ENCODE measurements at regions not wholly inside any gene's neighbourhood (a gene's known extent, or its start where the extent isn't known, plus 50 kb on each side); places are given as distances from the start of the nearest gene placed in this dataset.

DNA sequence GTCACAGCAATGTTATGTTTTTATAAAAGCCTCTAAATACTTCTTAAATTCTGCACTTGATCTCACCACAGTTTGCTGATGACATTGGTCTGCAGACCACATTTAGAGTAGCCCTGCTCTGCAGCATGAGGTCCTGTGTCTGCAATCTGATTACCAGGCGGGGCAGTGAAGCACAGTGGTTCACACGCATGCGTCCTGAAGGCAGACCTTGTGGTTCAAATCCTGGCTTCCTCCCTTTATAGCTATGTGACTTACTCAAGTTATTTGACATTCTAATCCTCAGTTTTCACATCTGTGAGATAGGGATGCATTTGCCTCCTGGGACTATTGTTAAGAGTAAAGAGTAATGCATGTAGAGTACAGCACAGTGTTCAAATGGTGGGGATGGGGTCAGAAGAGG is 50.3 kb downstream of the BMAL2 start:
- DNase-seq (ENCODE audit: low spot score), result no peak
- H3K9ac ChIP-seq (ENCODE audit: low read depth in 1 of 2, low read length in 2 of 2), result no peak overlapping the region
- H3K4me3 ChIP-seq (ENCODE audit: low read depth in 1 of 3, low read length in 3 of 3), result no peak overlapping the region
- H3K9me3 ChIP-seq (ENCODE audit: control insufficient read depth in 4 of 4, low read length in 3 of 4), result no peaks in the 10 kb centered on the region
- no peaks in the 10 kb centered on the region for H3K27me3 ChIP-seq (ENCODE audit: control insufficient read depth in 4 of 4, insufficient read depth in 4 of 4, low read length in 3 of 4)
- H3K4me1 ChIP-seq (ENCODE audit: control insufficient read depth in 4 of 4, insufficient read depth in 4 of 4, low read length in 3 of 4), result no peaks in the 10 kb centered on the region
- H3K27ac ChIP-seq (ENCODE audit: low read depth in 1 of 2, low read length in 2 of 2), result no peak overlapping the region
- H3K36me3 ChIP-seq (ENCODE audit: control insufficient read depth in 4 of 4, insufficient read depth in 3 of 4, low read depth in 1 of 4, low read length in 3 of 4), result peaks cover 0 to 4% (median under 1%) of the 10 kb centered on the region in 4 donors
- WGBS, result 96% methylated on average over 3 of the region's 3 CpGs
- TF ChIP-seq GABPA (IDR thresholded peaks at IDR 0.05 in 1 of 2, conservative IDR thresholded peaks at IDR 0.05 in 1 of 2) (no peak), HNF4A (conservative IDR thresholded peaks at IDR 0.05) (no peak), HNF4G (IDR thresholded peaks at IDR 0.05) (no peak)
- TF ChIP-seq, protein P1, sequence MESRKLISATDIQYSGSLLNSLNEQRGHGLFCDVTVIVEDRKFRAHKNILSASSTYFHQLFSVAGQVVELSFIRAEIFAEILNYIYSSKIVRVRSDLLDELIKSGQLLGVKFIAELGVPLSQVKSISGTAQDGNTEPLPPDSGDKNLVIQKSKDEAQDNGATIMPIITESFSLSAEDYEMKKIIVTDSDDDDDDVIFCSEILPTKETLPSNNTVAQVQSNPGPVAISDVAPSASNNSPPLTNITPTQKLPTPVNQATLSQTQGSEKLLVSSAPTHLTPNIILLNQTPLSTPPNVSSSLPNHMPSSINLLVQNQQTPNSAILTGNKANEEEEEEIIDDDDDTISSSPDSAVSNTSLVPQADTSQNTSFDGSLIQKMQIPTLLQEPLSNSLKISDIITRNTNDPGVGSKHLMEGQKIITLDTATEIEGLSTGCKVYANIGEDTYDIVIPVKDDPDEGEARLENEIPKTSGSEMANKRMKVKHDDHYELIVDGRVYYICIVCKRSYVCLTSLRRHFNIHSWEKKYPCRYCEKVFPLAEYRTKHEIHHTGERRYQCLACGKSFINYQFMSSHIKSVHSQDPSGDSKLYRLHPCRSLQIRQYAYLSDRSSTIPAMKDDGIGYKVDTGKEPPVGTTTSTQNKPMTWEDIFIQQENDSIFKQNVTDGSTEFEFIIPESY (IDR thresholded peaks at IDR 0.05), result no peak

DNA sequence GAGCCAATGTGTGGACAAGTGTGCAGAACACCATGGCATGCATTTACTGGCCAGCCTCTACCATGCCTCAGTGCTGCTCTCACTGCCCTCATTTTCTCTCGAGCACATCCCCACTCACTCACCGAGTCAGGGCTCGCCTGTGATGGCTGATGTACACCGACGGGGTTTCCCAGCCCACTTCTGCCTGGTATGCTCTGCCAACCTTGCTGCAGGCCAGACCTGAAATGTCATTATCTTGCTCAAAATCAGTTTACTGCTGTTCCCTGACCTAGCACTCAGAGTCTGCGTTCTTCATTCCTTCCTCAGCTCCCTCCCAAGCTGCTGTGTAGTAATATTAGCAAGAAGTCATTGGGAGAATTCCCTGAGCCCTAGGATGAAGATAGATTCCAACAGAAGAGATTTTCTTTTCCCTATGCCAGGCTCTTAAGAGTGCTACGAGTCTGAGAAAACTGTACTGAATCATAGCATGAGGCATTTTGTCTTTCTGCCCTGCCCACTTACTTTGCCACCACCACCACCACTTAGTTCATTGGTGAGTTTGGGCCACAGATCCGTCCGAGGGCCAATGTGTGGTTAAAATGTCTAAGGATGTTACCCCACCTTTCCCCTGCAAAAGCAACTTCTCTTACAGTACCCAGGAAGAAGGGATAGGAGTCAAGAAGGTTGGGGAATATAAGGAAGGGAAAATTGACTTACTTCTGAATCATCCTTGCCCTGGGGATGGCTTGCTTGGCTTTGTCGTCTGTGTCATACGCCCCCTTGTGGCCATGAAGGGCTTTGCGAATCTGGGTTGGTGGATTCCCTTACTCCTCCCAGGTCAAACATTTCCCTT is 51.0 kb downstream of the BMAL2 start:
- Histone ChIP-seq H3K27ac (ENCODE audit: low read depth in 1 of 2, low read length in 2 of 2) (no peak overlapping the region), H3K36me3 (ENCODE audit: control insufficient read depth in 4 of 4, insufficient read depth in 3 of 4, low read depth in 1 of 4, low read length in 3 of 4) (peaks cover 0 to 4% (median under 1%) of the 10 kb centered on the region in 4 donors), H3K9me3 (ENCODE audit: control insufficient read depth in 4 of 4, low read length in 3 of 4) (no peaks in the 10 kb centered on the region), H3K4me3 (ENCODE audit: low read depth in 1 of 3, low read length in 3 of 3) (no peak overlapping the region), H3K27me3 (ENCODE audit: control insufficient read depth in 4 of 4, insufficient read depth in 4 of 4, low read length in 3 of 4) (no peaks in the 10 kb centered on the region), H3K9ac (ENCODE audit: low read depth in 1 of 2, low read length in 2 of 2) (no peak overlapping the region), H3K4me1 (ENCODE audit: control insufficient read depth in 4 of 4, insufficient read depth in 4 of 4, low read length in 3 of 4) (no peaks in the 10 kb centered on the region)
- DNase-seq (ENCODE audit: low spot score), result peak; percentile 69
- 71% methylated on average over 12 of the region's 12 CpGs for WGBS
- TF ChIP-seq, protein P2, sequence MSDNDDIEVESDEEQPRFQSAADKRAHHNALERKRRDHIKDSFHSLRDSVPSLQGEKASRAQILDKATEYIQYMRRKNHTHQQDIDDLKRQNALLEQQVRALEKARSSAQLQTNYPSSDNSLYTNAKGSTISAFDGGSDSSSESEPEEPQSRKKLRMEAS (IDR thresholded peaks at IDR 0.05), result no peak
- peak; percentile 78 to 91 for TF ChIP-seq RAD21 (IDR thresholded peaks at IDR 0.05)
- no peak for TF ChIP-seq HNF4G (IDR thresholded peaks at IDR 0.05)
- TF ChIP-seq, protein P3, sequence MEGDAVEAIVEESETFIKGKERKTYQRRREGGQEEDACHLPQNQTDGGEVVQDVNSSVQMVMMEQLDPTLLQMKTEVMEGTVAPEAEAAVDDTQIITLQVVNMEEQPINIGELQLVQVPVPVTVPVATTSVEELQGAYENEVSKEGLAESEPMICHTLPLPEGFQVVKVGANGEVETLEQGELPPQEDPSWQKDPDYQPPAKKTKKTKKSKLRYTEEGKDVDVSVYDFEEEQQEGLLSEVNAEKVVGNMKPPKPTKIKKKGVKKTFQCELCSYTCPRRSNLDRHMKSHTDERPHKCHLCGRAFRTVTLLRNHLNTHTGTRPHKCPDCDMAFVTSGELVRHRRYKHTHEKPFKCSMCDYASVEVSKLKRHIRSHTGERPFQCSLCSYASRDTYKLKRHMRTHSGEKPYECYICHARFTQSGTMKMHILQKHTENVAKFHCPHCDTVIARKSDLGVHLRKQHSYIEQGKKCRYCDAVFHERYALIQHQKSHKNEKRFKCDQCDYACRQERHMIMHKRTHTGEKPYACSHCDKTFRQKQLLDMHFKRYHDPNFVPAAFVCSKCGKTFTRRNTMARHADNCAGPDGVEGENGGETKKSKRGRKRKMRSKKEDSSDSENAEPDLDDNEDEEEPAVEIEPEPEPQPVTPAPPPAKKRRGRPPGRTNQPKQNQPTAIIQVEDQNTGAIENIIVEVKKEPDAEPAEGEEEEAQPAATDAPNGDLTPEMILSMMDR (IDR thresholded peaks at IDR 0.05; ENCODE audit: low read depth, low read length, missing input control), result peak; percentile 86
- TF ChIP-seq GABPA (IDR thresholded peaks at IDR 0.05 in 1 of 2, conservative IDR thresholded peaks at IDR 0.05 in 1 of 2), result no peak
- no peak for TF ChIP-seq HNF4A (conservative IDR thresholded peaks at IDR 0.05)
- TF ChIP-seq FOXA1 (IDR thresholded peaks at IDR 0.05), result no peak
- TF ChIP-seq, protein P4, sequence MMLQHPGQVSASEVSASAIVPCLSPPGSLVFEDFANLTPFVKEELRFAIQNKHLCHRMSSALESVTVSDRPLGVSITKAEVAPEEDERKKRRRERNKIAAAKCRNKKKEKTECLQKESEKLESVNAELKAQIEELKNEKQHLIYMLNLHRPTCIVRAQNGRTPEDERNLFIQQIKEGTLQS (IDR thresholded peaks at IDR 0.05), result no peak
- TF ChIP-seq RXRA (IDR thresholded peaks at IDR 0.05), result peak in 1 of 2 donors; percentile 20
- TF ChIP-seq YY1 (IDR thresholded peaks at IDR 0.05), result no peak
- no peak for TF ChIP-seq TAF1 (conservative IDR thresholded peaks at IDR 0.05)
- no peak for TF ChIP-seq NR2F2 (IDR thresholded peaks at IDR 0.05)
- no peak for TF ChIP-seq SP1 (IDR thresholded peaks at IDR 0.05)
- TF ChIP-seq JUND (IDR thresholded peaks at IDR 0.05), result no peak
- TF ChIP-seq, protein P1 (IDR thresholded peaks at IDR 0.05), result no peak
- TF ChIP-seq EGR1 (IDR thresholded peaks at IDR 0.05; ENCODE audit: low read depth in 2 of 2), result no peak
- TF ChIP-seq FOXA2 (IDR thresholded peaks at IDR 0.05), result no peak
- TF ChIP-seq, protein P5, sequence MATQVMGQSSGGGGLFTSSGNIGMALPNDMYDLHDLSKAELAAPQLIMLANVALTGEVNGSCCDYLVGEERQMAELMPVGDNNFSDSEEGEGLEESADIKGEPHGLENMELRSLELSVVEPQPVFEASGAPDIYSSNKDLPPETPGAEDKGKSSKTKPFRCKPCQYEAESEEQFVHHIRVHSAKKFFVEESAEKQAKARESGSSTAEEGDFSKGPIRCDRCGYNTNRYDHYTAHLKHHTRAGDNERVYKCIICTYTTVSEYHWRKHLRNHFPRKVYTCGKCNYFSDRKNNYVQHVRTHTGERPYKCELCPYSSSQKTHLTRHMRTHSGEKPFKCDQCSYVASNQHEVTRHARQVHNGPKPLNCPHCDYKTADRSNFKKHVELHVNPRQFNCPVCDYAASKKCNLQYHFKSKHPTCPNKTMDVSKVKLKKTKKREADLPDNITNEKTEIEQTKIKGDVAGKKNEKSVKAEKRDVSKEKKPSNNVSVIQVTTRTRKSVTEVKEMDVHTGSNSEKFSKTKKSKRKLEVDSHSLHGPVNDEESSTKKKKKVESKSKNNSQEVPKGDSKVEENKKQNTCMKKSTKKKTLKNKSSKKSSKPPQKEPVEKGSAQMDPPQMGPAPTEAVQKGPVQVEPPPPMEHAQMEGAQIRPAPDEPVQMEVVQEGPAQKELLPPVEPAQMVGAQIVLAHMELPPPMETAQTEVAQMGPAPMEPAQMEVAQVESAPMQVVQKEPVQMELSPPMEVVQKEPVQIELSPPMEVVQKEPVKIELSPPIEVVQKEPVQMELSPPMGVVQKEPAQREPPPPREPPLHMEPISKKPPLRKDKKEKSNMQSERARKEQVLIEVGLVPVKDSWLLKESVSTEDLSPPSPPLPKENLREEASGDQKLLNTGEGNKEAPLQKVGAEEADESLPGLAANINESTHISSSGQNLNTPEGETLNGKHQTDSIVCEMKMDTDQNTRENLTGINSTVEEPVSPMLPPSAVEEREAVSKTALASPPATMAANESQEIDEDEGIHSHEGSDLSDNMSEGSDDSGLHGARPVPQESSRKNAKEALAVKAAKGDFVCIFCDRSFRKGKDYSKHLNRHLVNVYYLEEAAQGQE (IDR thresholded peaks at IDR 0.05), result no peak

Data from liver (tissue), 8 donors.